Kidney capillary endothelial cell (primary cell): ENCODE measurements at regions not wholly inside any gene's neighbourhood (a gene's known extent, or its start where the extent isn't known, plus 50 kb on each side); places are given as distances from the start of the nearest gene placed in this dataset.
A peak's percentile ranks its signal among the peaks of the same experiment; 100 is the strongest.

Experiments
- DNase-seq: peaks from one replicate; pipeline ENCODE4 v3.0.0-alpha.2; 2018; ENCODE audit warnings: low spot score

- no peak for DNase-seq
Measured at GRCh38 chr10:128898133-128898915, 568.7 kb upstream of the MGMT start.

- no peak for DNase-seq
Measured at GRCh38 chr10:128898916-128899195, 568.2 kb upstream of the MGMT start.

GRCh38 chr10:128900456-128900855, 566.6 kb upstream of the MGMT start:
- DNase-seq: no peak

GRCh38 chr10:128901236-128901635, 565.8 kb upstream of the MGMT start:
- DNase-seq: no peak

- no peak for DNase-seq
Measured at GRCh38 chr10:128902031-128902710, 564.9 kb upstream of the MGMT start.

- DNase-seq: no peak
Measured at GRCh38 chr10:128907155-128907941, 559.7 kb upstream of the MGMT start.

GRCh38 chr10:128908099-128908498, 558.9 kb upstream of the MGMT start:
- DNase-seq: peak; percentile 10

GRCh38 chr10:128908499-128908898, 558.5 kb upstream of the MGMT start:
- no peak for DNase-seq

DNA sequence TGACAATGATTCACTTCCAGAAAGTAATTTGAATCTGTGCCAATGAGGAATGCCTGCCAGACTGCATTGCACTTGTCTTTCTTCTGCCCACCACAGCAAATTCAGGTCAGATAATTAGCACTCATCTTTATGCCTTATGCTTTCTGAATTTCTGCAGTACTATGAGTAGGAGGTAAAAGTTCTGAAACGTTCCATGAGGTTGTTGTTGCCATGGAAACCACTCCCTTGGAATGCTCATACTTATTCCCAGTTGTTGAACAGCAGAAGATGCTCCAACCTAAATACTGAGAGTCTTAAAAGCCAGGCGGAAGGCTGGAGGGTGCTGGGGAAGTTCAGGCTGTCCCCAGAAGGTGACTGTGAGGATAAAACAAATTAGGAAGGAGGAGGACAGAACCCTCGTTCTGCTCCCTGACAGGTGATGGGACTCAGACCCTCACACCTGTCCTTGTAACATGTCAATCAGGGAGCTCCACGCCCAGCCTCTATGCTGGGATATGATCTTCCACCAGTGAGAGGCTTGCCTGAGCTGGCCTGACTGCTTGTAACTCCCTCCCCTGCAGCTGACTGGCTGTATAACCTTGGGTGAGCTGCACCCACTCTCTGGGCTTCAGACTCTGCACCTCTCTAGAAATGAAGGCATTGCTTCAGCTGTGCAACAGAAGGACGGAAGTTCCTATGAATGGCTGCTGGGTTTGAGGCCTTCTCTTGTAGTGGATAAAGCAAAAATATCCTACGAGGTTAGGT, 554.3 kb upstream of the MGMT start:
- no peak for DNase-seq

- DNase-seq: no peak
Measured at GRCh38 chr10:128914681-128915080, 552.4 kb upstream of the MGMT start.

DNA sequence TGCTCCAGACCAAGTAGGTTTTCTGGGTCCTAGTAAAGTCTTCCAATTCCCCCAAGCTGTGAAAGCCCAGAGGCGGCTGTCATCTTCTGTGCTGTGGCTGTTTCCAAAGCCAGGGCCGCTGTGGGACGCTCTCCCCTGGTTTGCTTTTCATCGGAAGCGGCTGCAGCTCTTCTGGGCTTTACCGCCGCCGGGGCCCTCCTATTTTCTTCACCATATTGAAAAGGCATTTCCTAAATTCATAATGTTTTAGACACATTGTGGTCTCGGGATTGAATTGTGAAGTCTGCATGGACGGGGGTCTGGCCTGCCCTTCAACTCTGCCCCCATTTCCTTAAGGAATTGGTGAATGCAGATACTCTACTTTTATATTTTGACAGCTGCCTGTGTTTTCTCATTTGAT, 551.4 kb upstream of the MGMT start:
- DNase-seq: no peak

DNA sequence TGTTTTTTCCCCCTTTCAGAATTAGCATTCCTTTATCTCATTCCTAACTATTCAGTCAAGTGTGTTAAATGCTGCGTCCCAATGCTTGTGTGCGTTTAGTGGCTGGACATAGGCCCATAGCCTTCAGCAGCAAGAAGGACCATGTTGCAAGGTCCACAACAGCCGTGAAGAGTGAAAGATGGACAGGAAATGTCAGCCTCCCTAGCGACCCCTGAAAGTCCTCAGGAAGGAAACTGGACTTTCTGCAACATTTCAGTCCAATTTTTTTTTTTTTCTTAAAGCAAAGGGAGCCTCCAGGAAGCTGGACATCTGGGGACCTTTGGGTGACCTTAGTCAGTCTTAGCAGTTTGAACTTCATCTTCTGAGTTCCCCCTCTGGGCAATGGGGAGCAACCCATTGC, 550.7 kb upstream of the MGMT start:
- no peak for DNase-seq

- DNase-seq: no peak
Measured at GRCh38 chr10:128921389-128922022, 545.5 kb upstream of the MGMT start.

- DNase-seq: no peak
Measured at GRCh38 chr10:128922172-128922571, 544.9 kb upstream of the MGMT start.

GRCh38 chr10:128922619-128923196, 544.3 kb upstream of the MGMT start:
- no peak for DNase-seq

- no peak for DNase-seq
Measured at GRCh38 chr10:128924918-128925317, 542.1 kb upstream of the MGMT start.

- DNase-seq: no peak
Measured at GRCh38 chr10:128926711-128927110, 540.3 kb upstream of the MGMT start.

- DNase-seq: no peak
Measured at GRCh38 chr10:128927497-128928161, 539.4 kb upstream of the MGMT start.

DNA sequence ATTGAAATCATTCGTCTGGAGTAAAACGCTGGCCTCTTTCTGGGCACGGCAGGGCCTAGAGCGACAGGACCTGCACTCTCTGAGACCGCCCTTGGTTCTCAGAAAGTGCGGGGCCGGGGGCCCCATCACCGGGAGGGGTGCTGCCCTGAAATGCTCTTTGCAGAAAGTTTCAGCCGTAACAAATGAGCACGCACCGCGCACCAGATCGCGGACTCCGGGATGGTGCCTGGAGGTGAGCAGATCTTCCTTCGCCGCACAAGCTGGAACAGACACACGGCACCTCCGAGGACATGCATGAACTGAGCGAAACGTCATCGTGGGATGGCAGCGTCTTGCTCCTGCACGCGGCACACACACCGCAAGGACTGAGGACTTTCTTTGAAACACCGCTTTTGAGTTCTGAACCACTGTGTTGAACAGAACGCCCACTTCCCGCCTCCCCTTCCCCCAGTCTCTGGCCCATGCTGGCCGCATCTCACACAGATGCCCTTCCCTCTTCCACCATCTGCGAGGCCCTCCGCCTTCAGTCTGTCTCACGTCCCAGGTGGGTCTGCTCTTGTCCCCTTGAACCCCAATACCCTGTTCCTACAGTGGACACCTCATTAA, 538.7 kb upstream of the MGMT start:
- DNase-seq: no peak

DNA sequence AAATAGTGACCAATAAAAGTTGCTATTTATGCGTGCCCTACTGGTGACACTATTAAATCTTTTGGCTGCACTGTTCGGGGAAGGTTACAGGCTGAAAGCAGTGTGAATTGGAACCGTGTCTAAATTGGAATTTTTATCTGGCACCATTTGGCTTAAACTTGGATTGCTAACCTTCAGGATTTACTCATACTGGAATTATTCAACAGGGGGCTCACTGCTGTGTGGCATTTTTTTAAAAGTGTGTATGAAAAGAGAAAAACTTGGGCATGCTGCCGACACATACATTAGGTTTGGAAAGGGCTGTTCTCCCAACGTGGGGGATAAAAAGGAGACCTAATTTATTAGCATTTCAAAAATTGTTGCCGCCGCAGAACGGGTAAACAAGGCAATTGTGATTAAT, 537.9 kb upstream of the MGMT start:
- no peak for DNase-seq

DNA sequence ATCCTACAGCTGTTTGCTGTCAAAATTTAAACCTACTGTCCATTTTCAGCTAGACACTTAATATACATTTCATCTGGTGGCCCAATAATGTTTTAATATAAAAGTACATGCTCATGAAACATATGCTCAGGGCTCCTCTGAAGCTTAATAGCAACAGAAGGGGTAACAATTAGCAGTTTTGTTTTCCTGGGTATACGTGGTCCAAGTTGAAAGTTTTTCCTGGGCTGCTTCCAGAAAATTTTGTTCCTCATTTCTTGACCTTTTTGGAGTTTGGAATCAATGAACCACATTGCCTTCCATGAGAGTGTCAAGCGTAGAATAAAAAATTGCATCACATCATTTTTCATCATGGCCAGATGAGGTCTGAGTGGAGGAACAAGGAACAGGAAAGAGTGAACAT, 537.3 kb upstream of the MGMT start:
- DNase-seq: no peak
